ENCODE measurements at regions not wholly inside any gene's neighbourhood (a gene's known extent, or its start where the extent isn't known, plus 50 kb on each side); places are given as distances from the start of the nearest gene placed in this dataset.

GRCh38 chr2:225948903-225949302 is 549.4 kb downstream of the NYAP2 start:
- DNase-seq (ENCODE audit: low spot score) = no peak

GRCh38 chr2:225938991-225939390 is 539.5 kb downstream of the NYAP2 start:
- DNase-seq (ENCODE audit: low spot score) = no peak

- peak; percentile 4 for DNase-seq (ENCODE audit: low spot score)
Measured at GRCh38 chr2:225937625-225938187, 538.2 kb downstream of the NYAP2 start.

GRCh38 chr2:225932811-225933413 is 533.4 kb downstream of the NYAP2 start:
- DNase-seq (ENCODE audit: low spot score) = no peak

- no peak for DNase-seq (ENCODE audit: low spot score)
Measured at GRCh38 chr2:225930687-225931086, 531.2 kb downstream of the NYAP2 start.

GRCh38 chr2:225920621-225921220 is 521.2 kb downstream of the NYAP2 start:
- no peak for DNase-seq (ENCODE audit: low spot score)

GRCh38 chr2:225916692-225917091 is 517.2 kb downstream of the NYAP2 start:
- no peak for DNase-seq (ENCODE audit: low spot score)

GRCh38 chr2:225911019-225911418 is 511.5 kb downstream of the NYAP2 start:
- no peak for DNase-seq (ENCODE audit: low spot score)

GRCh38 chr2:225895126-225895525 is 495.6 kb downstream of the NYAP2 start:
- DNase-seq (ENCODE audit: low spot score) = no peak

GRCh38 chr2:225894236-225894980 is 494.9 kb downstream of the NYAP2 start:
- peak; percentile 40 for DNase-seq (ENCODE audit: low spot score)

- DNase-seq (ENCODE audit: low spot score) = no peak
Measured at GRCh38 chr2:225893151-225893550, 493.6 kb downstream of the NYAP2 start.

- DNase-seq (ENCODE audit: low spot score) = no peak
Measured at GRCh38 chr2:225891771-225892170, 492.3 kb downstream of the NYAP2 start.

- no peak for DNase-seq (ENCODE audit: low spot score)
Measured at GRCh38 chr2:225891013-225891412, 491.5 kb downstream of the NYAP2 start.

GRCh38 chr2:225889452-225889851 is 489.9 kb downstream of the NYAP2 start:
- peak; percentile 54 for DNase-seq (ENCODE audit: low spot score)

GRCh38 chr2:225867071-225867470 is 467.6 kb downstream of the NYAP2 start:
- DNase-seq (ENCODE audit: low spot score) = no peak

GRCh38 chr2:225865468-225865867 is 466.0 kb downstream of the NYAP2 start:
- no peak for DNase-seq (ENCODE audit: low spot score)

GRCh38 chr2:225864394-225864793 is 464.9 kb downstream of the NYAP2 start:
- DNase-seq (ENCODE audit: low spot score) = no peak

GRCh38 chr2:225842939-225843338 is 443.4 kb downstream of the NYAP2 start:
- DNase-seq (ENCODE audit: low spot score) = peak; percentile 31

GRCh38 chr2:225841314-225841713 is 441.8 kb downstream of the NYAP2 start:
- no peak for DNase-seq (ENCODE audit: low spot score)

GRCh38 chr2:225837328-225837727 is 437.8 kb downstream of the NYAP2 start:
- DNase-seq (ENCODE audit: low spot score) = no peak

- DNase-seq (ENCODE audit: low spot score) = no peak
Measured at GRCh38 chr2:225824748-225825449, 425.4 kb downstream of the NYAP2 start.

- DNase-seq (ENCODE audit: low spot score) = no peak
Measured at GRCh38 chr2:225821351-225821750, 421.8 kb downstream of the NYAP2 start.

All from AG08396 (cell line).